BJ (cell line): ENCODE measurements at regions not wholly inside any gene's neighbourhood (a gene's known extent, or its start where the extent isn't known, plus 50 kb on each side); places are given as distances from the start of the nearest gene placed in this dataset.

Experiments
- CTCF ChIA-PET: fragments of 350-600 bp; formaldehyde crosslinking; extraction: SDS; loops from one replicate; lab custom pipeline; 2021; ENCODE audit warnings: antibody characterized with exemption, inconsistent platforms; lab: Yijun Ruan, JAX
- POLR2A ChIA-PET: fragments of 300-600 bp; sonication (Branson Sonifier 250); formaldehyde crosslinking; extraction: SDS; loops from one replicate; lab custom pipeline; 2021; ENCODE audit warnings: antibody characterized with exemption; lab: Charles Lee
- DNase-seq: peaks from one replicate; pipeline ENCODE4 v3.0.0-alpha.2; 2011; ENCODE audit warnings: low read depth
- H3K27me3 ChIP-seq: 2 replicates; pipeline ENCODE4 v1.6.0; 2011; ENCODE audit warnings: low read length; ENCODE audit not compliant: control insufficient read depth, insufficient read depth
- H3K36me3 ChIP-seq: 2 replicates; pipeline ENCODE4 v1.5.1; 2011; ENCODE audit warnings: low read length; ENCODE audit not compliant: control insufficient read depth, insufficient read depth
- H3K4me3 ChIP-seq: 2 replicates; pipeline ENCODE4 v1.5.1; 2011; ENCODE audit warnings: low read depth, mild to moderate bottlenecking, control low read depth, low read length
- CTCF ChIP-seq: IDR thresholded peaks from 2 replicates; pipeline ENCODE4 v1.5.1; 2011; ENCODE audit warnings: low read depth, mild to moderate bottlenecking, control low read depth, inconsistent platforms, low read length, moderate library complexity; ENCODE audit not compliant: insufficient read depth

- H3K27me3 ChIP-seq, result no peaks in the 10 kb centered on the region
- TF ChIP-seq CTCF, result no peak
- no peak overlapping the region for H3K4me3 ChIP-seq
- ChIA-PET CTCF (no interaction called here), POLR2A (no interaction called here)
- DNase-seq, result no peak
- H3K36me3 ChIP-seq, result no peaks in the 10 kb centered on the region
Measured at GRCh38 chr9:14014744-14015143, 299.2 kb downstream of the NFIB start.

GRCh38 chr9:14014218-14014617 is 299.7 kb downstream of the NFIB start:
- no peak for TF ChIP-seq CTCF
- ChIA-PET POLR2A (no interaction called here), CTCF (no interaction called here)
- DNase-seq, result no peak
- Histone ChIP-seq H3K4me3 (no peak overlapping the region), H3K27me3 (no peaks in the 10 kb centered on the region), H3K36me3 (no peaks in the 10 kb centered on the region)

GRCh38 chr9:14011799-14012560 is 302.0 kb downstream of the NFIB start:
- no peak for TF ChIP-seq CTCF
- no peak for DNase-seq
- Histone ChIP-seq H3K4me3 (no peak overlapping the region), H3K27me3 (no peaks in the 10 kb centered on the region), H3K36me3 (no peaks in the 10 kb centered on the region)
- ChIA-PET CTCF (no interaction called here), POLR2A (no interaction called here)

GRCh38 chr9:14007190-14007769 is 306.7 kb downstream of the NFIB start:
- ChIA-PET CTCF (no interaction called here), POLR2A (no interaction called here)
- H3K27me3 ChIP-seq, result no peaks in the 10 kb centered on the region
- H3K36me3 ChIP-seq, result no peaks in the 10 kb centered on the region
- no peak for DNase-seq
- H3K4me3 ChIP-seq, result no peak overlapping the region
- no peak for TF ChIP-seq CTCF

- ChIA-PET POLR2A (no interaction called here), CTCF (no interaction called here)
- Histone ChIP-seq H3K4me3 (no peak overlapping the region), H3K36me3 (no peaks in the 10 kb centered on the region), H3K27me3 (no peaks in the 10 kb centered on the region)
- TF ChIP-seq CTCF, result no peak
- DNase-seq, result no peak
Measured at GRCh38 chr9:14006386-14007187, 307.4 kb downstream of the NFIB start.
